ENCODE measurements at regions not wholly inside any gene's neighbourhood (a gene's known extent, or its start where the extent isn't known, plus 50 kb on each side); places are given as distances from the start of the nearest gene placed in this dataset.

- Histone ChIP-seq H3K4me3 (replicated peaks; ENCODE audit: insufficient read depth, low read length) (no peak overlapping the region), H3K27me3 (ENCODE audit: insufficient read depth, poor library complexity, severe bottlenecking) (no peaks in the 10 kb centered on the region)
Measured at GRCh38 chr4:1489639-1489995, 83.4 kb upstream of the NKX1-1 start.

GRCh38 chr4:1488831-1489638 is 82.8 kb upstream of the NKX1-1 start:
- H3K27ac ChIP-seq (replicated peaks): no peak overlapping the region
- no peak for TF ChIP-seq SPI1 (IDR thresholded peaks at IDR 0.05; ENCODE audit: borderline replicate concordance, low read depth)
- no peak for TF ChIP-seq GABPA (IDR thresholded peaks at IDR 0.05; ENCODE audit: low read depth)
- TF ChIP-seq REST (IDR thresholded peaks at IDR 0.05; ENCODE audit: insufficient replicate concordance, low read depth): no peak
- TF ChIP-seq POLR2AphosphoS5 (IDR thresholded peaks at IDR 0.05; ENCODE audit: low read depth): no peak
- no peak for TF ChIP-seq CTCF (IDR thresholded peaks at IDR 0.05; ENCODE audit: insufficient read depth, low read length)
- no peak overlapping the region for H3K4me3 ChIP-seq (replicated peaks; ENCODE audit: insufficient read depth, low read length)
- DNase-seq (ENCODE audit: low read depth in 1 of 2, low spot score in 1 of 2): no peak
- no peaks in the 10 kb centered on the region for H3K27me3 ChIP-seq (ENCODE audit: insufficient read depth, poor library complexity, severe bottlenecking)

More at GRCh38 chr4:1489639-1489995, 83.4 kb upstream of the NKX1-1 start:
- TF ChIP-seq GABPA (IDR thresholded peaks at IDR 0.05; ENCODE audit: low read depth): no peak
- TF ChIP-seq SPI1 (IDR thresholded peaks at IDR 0.05; ENCODE audit: borderline replicate concordance, low read depth): no peak
- TF ChIP-seq REST (IDR thresholded peaks at IDR 0.05; ENCODE audit: insufficient replicate concordance, low read depth): no peak
- TF ChIP-seq CTCF (IDR thresholded peaks at IDR 0.05; ENCODE audit: insufficient read depth, low read length): no peak
- TF ChIP-seq POLR2AphosphoS5 (IDR thresholded peaks at IDR 0.05; ENCODE audit: low read depth): no peak
- DNase-seq (ENCODE audit: low read depth in 1 of 2, low spot score in 1 of 2): no peak
- no peak overlapping the region for H3K27ac ChIP-seq (replicated peaks)

GRCh38 chr4:1488357-1488756 is 82.1 kb upstream of the NKX1-1 start:
- no peak for TF ChIP-seq GABPA (IDR thresholded peaks at IDR 0.05; ENCODE audit: low read depth)
- TF ChIP-seq CTCF (IDR thresholded peaks at IDR 0.05; ENCODE audit: insufficient read depth, low read length): no peak
- H3K27ac ChIP-seq (replicated peaks): no peak overlapping the region
- no peak for DNase-seq (ENCODE audit: low read depth in 1 of 2, low spot score in 1 of 2)
- H3K4me3 ChIP-seq (replicated peaks; ENCODE audit: insufficient read depth, low read length): no peak overlapping the region
- H3K27me3 ChIP-seq (ENCODE audit: insufficient read depth, poor library complexity, severe bottlenecking): no peaks in the 10 kb centered on the region

GRCh38 chr4:1487761-1488160 is 81.5 kb upstream of the NKX1-1 start:
- H3K4me3 ChIP-seq (replicated peaks; ENCODE audit: insufficient read depth, low read length): no peak overlapping the region
- no peaks in the 10 kb centered on the region for H3K27me3 ChIP-seq (ENCODE audit: insufficient read depth, poor library complexity, severe bottlenecking)
- no peak overlapping the region for H3K27ac ChIP-seq (replicated peaks)
- no peak for DNase-seq (ENCODE audit: low read depth in 1 of 2, low spot score in 1 of 2)
- no peak for TF ChIP-seq GABPA (IDR thresholded peaks at IDR 0.05; ENCODE audit: low read depth)
